ENCODE measurements at regions not wholly inside any gene's neighbourhood (a gene's known extent, or its start where the extent isn't known, plus 50 kb on each side); places are given as distances from the start of the nearest gene placed in this dataset.

GRCh38 chr2:66832646-66833435 lies 397.9 kb downstream of the MEIS1 start:
- no peak overlapping the region for H3K27ac ChIP-seq
- no peak for TF ChIP-seq CTCF (conservative IDR thresholded peaks at IDR 0.05)

- TF ChIP-seq CTCF (conservative IDR thresholded peaks at IDR 0.05): no peak
Observed at GRCh38 chr2:66834859-66835258, 399.9 kb downstream of the MEIS1 start.

GRCh38 chr2:66836851-66837250 lies 401.9 kb downstream of the MEIS1 start:
- no peak for TF ChIP-seq CTCF (conservative IDR thresholded peaks at IDR 0.05)
- no peak overlapping the region for H3K27ac ChIP-seq

More at GRCh38 chr2:66834859-66835258, 399.9 kb downstream of the MEIS1 start:
- no peak overlapping the region for H3K27ac ChIP-seq

- TF ChIP-seq CTCF (conservative IDR thresholded peaks at IDR 0.05): no peak
- H3K27ac ChIP-seq: no peak overlapping the region
Observed at GRCh38 chr2:66839551-66840320, 404.8 kb downstream of the MEIS1 start.

- no peak overlapping the region for H3K27ac ChIP-seq
- TF ChIP-seq CTCF (conservative IDR thresholded peaks at IDR 0.05): no peak
Observed at GRCh38 chr2:66840321-66841002, 405.5 kb downstream of the MEIS1 start.

GRCh38 chr2:66843847-66844246 lies 408.9 kb downstream of the MEIS1 start:
- H3K27ac ChIP-seq: no peak overlapping the region
- no peak for TF ChIP-seq CTCF (conservative IDR thresholded peaks at IDR 0.05)

GRCh38 chr2:66845307-66845706 lies 410.4 kb downstream of the MEIS1 start:
- no peak for TF ChIP-seq CTCF (conservative IDR thresholded peaks at IDR 0.05)
- H3K27ac ChIP-seq: no peak overlapping the region

Measured in VCaP (cell line).